HepG2 (cell line): ENCODE measurements at regions not wholly inside any gene's neighbourhood (a gene's known extent, or its start where the extent isn't known, plus 50 kb on each side); places are given as distances from the start of the nearest gene placed in this dataset.

Experiments
- ATAC-seq: fragments of 200-7000 bp; cut with Tn5 transposase; 3 replicates; pipeline ENCODE4 v1.9.1; 2020; ENCODE audit warnings: mild to moderate bottlenecking, moderate library complexity
- BruUV-seq: library from RNA; stranded (reverse); fragments of 400-500 nt; replicated peaks from 2 replicates; lab custom pipeline; 2021; lab: Mats Ljungman, UMichigan
- CTCF ChIA-PET: fragments of 300-600 bp; formaldehyde crosslinking; extraction: SDS; loops from one replicate; lab custom pipeline; 2021; ENCODE audit warnings: low total read pairs, inconsistent platforms, low intra/inter-chr PET ratio; lab: Yijun Ruan, JAX
- POLR2A ChIA-PET: fragments of 350-600 bp; sonication (Branson Sonifier 250); formaldehyde crosslinking; loops from one replicate; lab custom pipeline; 2020; ENCODE audit warnings: antibody characterized with exemption, inconsistent platforms; lab: Yijun Ruan, JAX
- DNase-seq: peaks from one replicate; pipeline ENCODE4 v3.0.0-alpha.2; 2015; ENCODE audit warnings: low spot score
- FAIRE-seq: peaks from 3 replicates; lab custom pipeline; 2011; peaks lifted over from hg19 to GRCh38; lab: Jason Lieb, UNC
- H2AFZ ChIP-seq: one replicate; pipeline ENCODE4 v1.6.1; 2011; ENCODE audit warnings: low read length, inconsistent platforms
- H3K27ac ChIP-seq: fragments of 300-600 bp; 3 replicates; pipeline ENCODE4 v1.8.0; 2011; ENCODE audit warnings: mixed run types, mild to moderate bottlenecking, mixed read lengths, low read length, inconsistent platforms; ENCODE audit not compliant: insufficient read depth; ENCODE audit errors: extremely low read length
- H3K27me3 ChIP-seq, 2 experiments: fragments of 200-600 bp in 1 of 2; 2 replicates in 1 of 2; 3 replicates in 1 of 2; pipeline versions ENCODE4 v1.6.0 to v1.8.0; 2011; ENCODE audit warnings: low read length in 2 of 2, mild to moderate bottlenecking in 2 of 2, moderate library complexity in 2 of 2, inconsistent platforms in 1 of 2; ENCODE audit not compliant: insufficient read depth in 2 of 2, control insufficient read depth in 1 of 2
- H3K36me3 ChIP-seq, 2 experiments: fragments of 200-600 bp in 1 of 2; replicated peaks in 1 of 2; 2 replicates in 1 of 2; 3 replicates in 1 of 2; pipeline versions ENCODE4 v1.5.1 to v1.8.0; 2011; ENCODE audit warnings: low read length in 2 of 2, inconsistent platforms in 1 of 2; ENCODE audit not compliant: insufficient read depth in 2 of 2, control insufficient read depth in 1 of 2
- H3K4me1 ChIP-seq: 2 replicates; pipeline ENCODE4 v1.5.1; 2012; ENCODE audit warnings: low read length, inconsistent platforms; ENCODE audit not compliant: insufficient read depth
- H3K4me2 ChIP-seq: 2 replicates; pipeline ENCODE4 v1.6.0; 2011; ENCODE audit warnings: low read depth, low read length, inconsistent platforms
- H3K4me3 ChIP-seq, 3 experiments: fragments of 200-600 bp in 1 of 3; sonication (generic), shearing (Covaris generic) in 1 of 3; replicated peaks in 1 of 3; 2 replicates each; pipeline ENCODE4 v1.5.1; 2011 to 2016; ENCODE audit warnings: low read length in 3 of 3, inconsistent platforms in 2 of 3, low read depth in 2 of 3, mild to moderate bottlenecking in 2 of 3, control low read depth in 1 of 3, mixed read lengths in 1 of 3; ENCODE audit not compliant: insufficient read depth in 1 of 3
- H3K79me2 ChIP-seq: one replicate; pipeline ENCODE4 v1.6.1; 2011; ENCODE audit warnings: low read length, inconsistent platforms; ENCODE audit not compliant: insufficient read depth
- H3K9ac ChIP-seq: 2 replicates; pipeline ENCODE4 v1.6.0; 2011; ENCODE audit warnings: mild to moderate bottlenecking, low read depth, low read length, inconsistent platforms; ENCODE audit not compliant: insufficient read depth
- H3K9me3 ChIP-seq: 2 replicates; pipeline ENCODE4 v1.5.1; 2012; ENCODE audit warnings: mild to moderate bottlenecking, low read length
- H4K20me1 ChIP-seq: 2 replicates; pipeline ENCODE4 v1.6.0; 2011; ENCODE audit warnings: inconsistent platforms, mild to moderate bottlenecking, low read length, moderate library complexity; ENCODE audit not compliant: insufficient read depth
- BRCA1 ChIP-seq: sonication (generic); formaldehyde crosslinking; IDR thresholded peaks from 2 replicates; pipeline ENCODE4 v1.4.0; 2020; ENCODE audit warnings: missing genetic modification reagents
- CENPX ChIP-seq: sonication (generic); formaldehyde crosslinking; IDR thresholded peaks from 2 replicates; pipeline ENCODE4 v1.9.0; 2021; ENCODE audit warnings: mild to moderate bottlenecking, missing genetic modification reagents, moderate library complexity
- FOXP1 ChIP-seq, 2 experiments: fragments of 450-650 bp in 1 of 2; IDR thresholded peaks; 2 replicates each; pipeline ENCODE4 v1.6.1; 2017 to 2018; ENCODE audit warnings: antibody characterized with exemption in 1 of 2
- GATA4 ChIP-seq: sonication (generic); IDR thresholded peaks from 2 replicates; pipeline ENCODE4 v1.6.1; 2016; ENCODE audit warnings: antibody characterized with exemption, low read depth, borderline replicate concordance
- MYNN ChIP-seq: sonication (generic); formaldehyde crosslinking; IDR thresholded peaks from 2 replicates; pipeline ENCODE4 v1.4.0; 2020; ENCODE audit warnings: mild to moderate bottlenecking, low read depth, missing genetic modification reagents
- NR3C1 ChIP-seq: sonication (generic); formaldehyde crosslinking; IDR thresholded peaks from 2 replicates; pipeline ENCODE4 v1.4.0; 2020; ENCODE audit warnings: missing genetic modification reagents
- NRL ChIP-seq: sonication (generic); formaldehyde crosslinking; IDR thresholded peaks from 2 replicates; pipeline ENCODE4 v1.5.0; 2020; ENCODE audit warnings: missing genetic modification reagents, mild to moderate bottlenecking, moderate library complexity, borderline replicate concordance
- RELA ChIP-seq: sonication (generic); formaldehyde crosslinking; IDR thresholded peaks from 2 replicates; pipeline ENCODE4 v1.4.0; 2020; ENCODE audit warnings: missing genetic modification reagents
- RFX1 ChIP-seq: fragments of 450-650 bp; IDR thresholded peaks from 2 replicates; pipeline ENCODE4 v1.6.1; 2017
- SCMH1 ChIP-seq: sonication (generic); formaldehyde crosslinking; IDR thresholded peaks from 2 replicates; pipeline ENCODE4 v1.9.0; 2021; ENCODE audit warnings: missing genetic modification reagents, mild to moderate bottlenecking, borderline replicate concordance
- SMAD9 ChIP-seq: sonication (generic); formaldehyde crosslinking; IDR thresholded peaks from 2 replicates; pipeline ENCODE4 v1.5.1; 2020; ENCODE audit warnings: mild to moderate bottlenecking, missing genetic modification reagents
- ZBTB1 ChIP-seq: sonication (generic); formaldehyde crosslinking; IDR thresholded peaks from 2 replicates; pipeline ENCODE4 v1.4.0; 2020; ENCODE audit warnings: missing genetic modification reagents, borderline replicate concordance
- ZFY ChIP-seq: sonication (generic); formaldehyde crosslinking; IDR thresholded peaks from 2 replicates; pipeline ENCODE4 v1.4.0; 2020; ENCODE audit warnings: missing genetic modification reagents
- ZMYM4 ChIP-seq: sonication (generic); formaldehyde crosslinking; IDR thresholded peaks from 2 replicates; pipeline ENCODE4 v1.8.1; 2023; ENCODE audit warnings: mild to moderate bottlenecking, missing genetic modification reagents
- ZNF33A ChIP-seq: sonication (generic); formaldehyde crosslinking; IDR thresholded peaks from 2 replicates; pipeline ENCODE4 v1.5.1; 2020; ENCODE audit warnings: missing genetic modification reagents, mild to moderate bottlenecking, moderate library complexity, borderline replicate concordance
- ZNF546 ChIP-seq: sonication (generic); formaldehyde crosslinking; conservative IDR thresholded peaks from 2 replicates; pipeline ENCODE4 v1.8.1; 2023; ENCODE audit warnings: mild to moderate bottlenecking, missing genetic modification reagents
- ZNF550 ChIP-seq: sonication (generic); formaldehyde crosslinking; IDR thresholded peaks from 2 replicates; pipeline ENCODE4 v1.4.0; 2020; ENCODE audit warnings: mild to moderate bottlenecking, missing genetic modification reagents, borderline replicate concordance
- WGBS: methylation state at CpG from one replicate; pipeline ENCODE4 v1.1.6; 2017; ENCODE audit warnings: low lambda C conversion rate; 5-methylcytosine and 5-hydroxymethylcytosine counted together
- in situ Hi-C: cut with HindIII; loops from 2 replicates; pipeline ENCODE4 v1.10.0; 2017; ENCODE audit warnings: low pct_unique_long_range_greater_than_20kb; ENCODE audit not compliant: extremely low pct_ligation_motif_present
- intact Hi-C: fragments of 100-400 bp; cut with micrococcal nuclease; formaldehyde crosslinking; loops from one replicate; pipeline ENCODE4 v1.10.0; 2022; ENCODE audit not compliant: unreplicated experiment
- TF ChIP-seq, protein P1 (sequence below): IDR thresholded peaks from 2 replicates; pipeline ENCODE4 v1.6.1; 2012; ENCODE audit warnings: low read length, improper control_type of control experiment
- TF ChIP-seq, protein P2 (sequence below): fragments of 450-650 bp; IDR thresholded peaks from 2 replicates; pipeline ENCODE4 v1.6.1; 2016

DNA sequence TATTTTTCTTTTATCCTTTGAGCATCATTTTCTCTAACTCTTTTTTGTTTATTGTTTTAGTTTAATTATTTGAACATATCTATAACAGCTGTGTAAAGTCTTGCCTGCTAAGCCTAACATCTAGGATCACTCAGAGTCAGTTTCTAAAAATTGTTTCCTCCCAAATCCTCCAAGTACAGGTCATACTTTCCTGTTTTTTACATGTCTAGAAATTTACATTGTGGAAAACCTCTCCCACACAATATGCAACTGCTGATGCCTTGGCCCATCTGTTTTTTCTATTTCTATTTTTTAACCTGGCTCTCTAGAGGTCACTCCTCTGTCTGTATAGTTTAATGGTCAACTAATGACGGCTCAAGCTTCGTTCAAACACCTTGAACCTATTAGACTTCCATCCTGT, 261.0 kb downstream of the HRH4 start (continued):
- TF ChIP-seq, protein P1, sequence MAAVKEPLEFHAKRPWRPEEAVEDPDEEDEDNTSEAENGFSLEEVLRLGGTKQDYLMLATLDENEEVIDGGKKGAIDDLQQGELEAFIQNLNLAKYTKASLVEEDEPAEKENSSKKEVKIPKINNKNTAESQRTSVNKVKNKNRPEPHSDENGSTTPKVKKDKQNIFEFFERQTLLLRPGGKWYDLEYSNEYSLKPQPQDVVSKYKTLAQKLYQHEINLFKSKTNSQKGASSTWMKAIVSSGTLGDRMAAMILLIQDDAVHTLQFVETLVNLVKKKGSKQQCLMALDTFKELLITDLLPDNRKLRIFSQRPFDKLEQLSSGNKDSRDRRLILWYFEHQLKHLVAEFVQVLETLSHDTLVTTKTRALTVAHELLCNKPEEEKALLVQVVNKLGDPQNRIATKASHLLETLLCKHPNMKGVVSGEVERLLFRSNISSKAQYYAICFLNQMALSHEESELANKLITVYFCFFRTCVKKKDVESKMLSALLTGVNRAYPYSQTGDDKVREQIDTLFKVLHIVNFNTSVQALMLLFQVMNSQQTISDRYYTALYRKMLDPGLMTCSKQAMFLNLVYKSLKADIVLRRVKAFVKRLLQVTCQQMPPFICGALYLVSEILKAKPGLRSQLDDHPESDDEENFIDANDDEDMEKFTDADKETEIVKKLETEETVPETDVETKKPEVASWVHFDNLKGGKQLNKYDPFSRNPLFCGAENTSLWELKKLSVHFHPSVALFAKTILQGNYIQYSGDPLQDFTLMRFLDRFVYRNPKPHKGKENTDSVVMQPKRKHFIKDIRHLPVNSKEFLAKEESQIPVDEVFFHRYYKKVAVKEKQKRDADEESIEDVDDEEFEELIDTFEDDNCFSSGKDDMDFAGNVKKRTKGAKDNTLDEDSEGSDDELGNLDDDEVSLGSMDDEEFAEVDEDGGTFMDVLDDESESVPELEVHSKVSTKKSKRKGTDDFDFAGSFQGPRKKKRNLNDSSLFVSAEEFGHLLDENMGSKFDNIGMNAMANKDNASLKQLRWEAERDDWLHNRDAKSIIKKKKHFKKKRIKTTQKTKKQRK, result no peak
- no peak for TF ChIP-seq CENPX (CRISPR knock-in tag)
- no peak for TF ChIP-seq ZNF550 (CRISPR knock-in tag)
- no peak for TF ChIP-seq MYNN (CRISPR knock-in tag)
- TF ChIP-seq ZFY (CRISPR knock-in tag), result no peak
- no peak for TF ChIP-seq SCMH1 (CRISPR knock-in tag)
- TF ChIP-seq GATA4, result no peak

DNA sequence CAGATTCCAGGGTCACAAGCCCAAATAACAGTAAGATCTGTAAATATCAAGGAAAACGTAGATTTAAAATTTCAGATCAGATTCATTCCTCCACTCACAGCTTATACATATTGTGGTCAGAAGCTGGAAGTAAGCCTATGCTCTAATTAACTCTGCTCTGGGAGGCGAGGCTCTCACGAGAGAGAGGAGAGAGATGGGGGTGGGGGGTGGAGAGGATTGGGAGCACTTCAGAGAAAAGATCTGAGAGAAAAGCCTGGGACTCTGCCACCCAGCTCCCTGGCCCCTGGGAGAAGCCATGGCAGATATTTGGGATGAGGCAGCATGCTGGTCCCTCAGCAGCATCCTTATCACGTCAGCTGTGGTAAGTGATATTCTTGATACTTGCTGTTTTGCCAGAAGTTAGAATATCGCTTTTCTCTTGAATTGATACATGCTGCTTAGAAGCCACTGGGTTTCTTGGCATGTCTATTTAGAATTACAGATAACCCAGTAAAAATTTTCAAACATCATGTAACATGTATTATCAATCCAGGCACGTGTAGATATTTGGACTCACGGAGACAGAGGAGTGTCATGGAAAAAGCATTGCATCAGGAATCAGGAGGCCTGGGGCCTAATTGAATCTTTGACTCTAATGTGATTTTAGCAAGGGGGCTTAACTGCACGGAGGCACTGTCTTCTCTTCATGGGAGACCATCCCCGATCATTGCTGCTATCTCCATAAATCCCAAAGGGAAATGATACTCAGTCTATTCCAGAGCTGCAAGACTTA, 265.4 kb downstream of the HRH4 start:
- in situ Hi-C loops, result loop anchor here (25.0 kb wide), 2 partner anchors 239 to 364 kb away; no protein-coding TSS in a partner anchor
- BruUV-seq, result no TSS peak
- Histone ChIP-seq H3K79me2 (no peaks in the 10 kb centered on the region), H4K20me1 (no peaks in the 10 kb centered on the region), H2AFZ (no peak overlapping the region), H3K36me3 (no peaks in the 10 kb centered on the region), H3K4me2 (no peak overlapping the region), H3K9me3 (no peaks in the 10 kb centered on the region), H3K4me1 (no peaks in the 10 kb centered on the region), H3K27me3 (no peaks in the 10 kb centered on the region), H3K4me3 (no peak overlapping the region), H3K27ac (no peak overlapping the region), H3K9ac (no peak overlapping the region)
- no peak for TF ChIP-seq NR3C1 (CRISPR knock-in tag)
- TF ChIP-seq, protein P2, sequence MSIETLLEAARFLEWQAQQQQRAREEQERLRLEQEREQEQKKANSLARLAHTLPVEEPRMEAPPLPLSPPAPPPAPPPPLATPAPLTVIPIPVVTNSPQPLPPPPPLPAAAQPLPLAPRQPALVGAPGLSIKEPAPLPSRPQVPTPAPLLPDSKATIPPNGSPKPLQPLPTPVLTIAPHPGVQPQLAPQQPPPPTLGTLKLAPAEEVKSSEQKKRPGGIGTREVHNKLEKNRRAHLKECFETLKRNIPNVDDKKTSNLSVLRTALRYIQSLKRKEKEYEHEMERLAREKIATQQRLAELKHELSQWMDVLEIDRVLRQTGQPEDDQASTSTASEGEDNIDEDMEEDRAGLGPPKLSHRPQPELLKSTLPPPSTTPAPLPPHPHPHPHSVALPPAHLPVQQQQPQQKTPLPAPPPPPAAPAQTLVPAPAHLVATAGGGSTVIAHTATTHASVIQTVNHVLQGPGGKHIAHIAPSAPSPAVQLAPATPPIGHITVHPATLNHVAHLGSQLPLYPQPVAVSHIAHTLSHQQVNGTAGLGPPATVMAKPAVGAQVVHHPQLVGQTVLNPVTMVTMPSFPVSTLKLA, result no peak
- no peak for TF ChIP-seq RFX1
- no peak for TF ChIP-seq ZNF546
- TF ChIP-seq BRCA1, result no peak
- no peak for TF ChIP-seq NRL
- TF ChIP-seq ZMYM4 (CRISPR knock-in tag), result no peak
- no peak for TF ChIP-seq ZBTB1 (CRISPR knock-in tag)
- TF ChIP-seq RELA (CRISPR knock-in tag), result no peak
- TF ChIP-seq SMAD9 (CRISPR knock-in tag), result no peak
- no peak for TF ChIP-seq ZNF33A (CRISPR knock-in tag)
- no peak for TF ChIP-seq FOXP1 (IDR thresholded peaks at IDR 0.05)
- no peak for TF ChIP-seq FOXP1 (CRISPR knock-in tag; IDR thresholded peaks at IDR 0.05)
- POLR2A ChIA-PET, result no interaction called here
- WGBS, result 1% methylated on average over 9 of the region's 9 CpGs
- ATAC-seq (no peak), FAIRE-seq (no peak), DNase-seq (no peak)
- CTCF ChIA-PET, result interaction anchor here (1.5 to 2.8 kb wide), 4 partner anchors 126 to 238 kb away, joined by 6 to 31 read pairs (median 16); no protein-coding TSS in a partner anchor
- intact Hi-C loops, result loop anchor here (1.0 to 2.0 kb wide), 3 partner anchors 126 to 367 kb away; no protein-coding TSS in a partner anchor
